Adrenal gland (tissue), 9 donors: ENCODE measurements at regions not wholly inside any gene's neighbourhood (a gene's known extent, or its start where the extent isn't known, plus 50 kb on each side); places are given as distances from the start of the nearest gene placed in this dataset.
A peak's percentile ranks its signal among the peaks of the same experiment; 100 is the strongest.

ENCODE experiments used
- DNase-seq, 7 donors: peaks; one replicate each; pipeline ENCODE4 v3.0.0-alpha.2; 2019 to 2020
- H3K27ac ChIP-seq, 5 donors: fragments of 200-600 bp; sonication (generic) in 4 of 5; 1 replicate in 3 of 5; 2 replicates in 2 of 5; pipeline versions ENCODE4 v1.5.1 to v1.8.0; 2016 to 2020; ENCODE audit warnings: mild to moderate bottlenecking in 1 of 5
- H3K27me3 ChIP-seq: fragments of 200-600 bp; 2 replicates; pipeline ENCODE4 v1.8.0; 2021
- H3K36me3 ChIP-seq, 2 donors: fragments of 200-600 bp; replicated peaks in 1 of 2; 1 replicate in 1 of 2; 2 replicates in 1 of 2; pipeline versions ENCODE4 v1.5.1 to v1.8.0; 2018 to 2022
- H3K4me1 ChIP-seq, 2 donors: fragments of 200-600 bp; replicated peaks in 1 of 2; 1 replicate in 1 of 2; 2 replicates in 1 of 2; pipeline versions ENCODE4 v1.5.1 to v1.8.0; 2018 to 2021
- H3K4me3 ChIP-seq, 4 donors: fragments of 200-600 bp; sonication (generic) in 3 of 4; one replicate each; pipeline ENCODE4 v1.5.1; 2016 to 2018
- H3K9me3 ChIP-seq, 3 donors: fragments of 200-600 bp; sonication (generic) in 1 of 3; replicated peaks in 1 of 3; 1 replicate in 2 of 3; 2 replicates in 1 of 3; pipeline versions ENCODE4 v1.5.1 to v1.8.0; 2016 to 2021
- POLR2A ChIP-seq, 2 donors: fragments of 450-650 bp; IDR thresholded peaks; one replicate each; pipeline ENCODE4 v1.6.1; 2017; ENCODE audit warnings: antibody characterized with exemption in 2 of 2, mild to moderate bottlenecking in 2 of 2, moderate library complexity in 1 of 2
- WGBS, 4 donors: extraction: QIAGEN DNeasy Blood & Tissue Kit in 2 of 4; methylation state at CpG; one replicate each; pipeline versions ENCODE4 v1.1.5 to v1.1.7; 2013 to 2017; 5-methylcytosine and 5-hydroxymethylcytosine counted together
- intact Hi-C, 2 donors: fragments of 100-400 bp; cut with DNase I; formaldehyde crosslinking; loops; one replicate each; pipeline versions ENCODE4 v1.14.1 to v1.15.0; 2022 to 2023
- TF ChIP-seq, protein P1 (sequence below), 6 experiments: fragments of 450-650 bp in 4 of 6; fragments of 200-600 bp in 2 of 6; sonication (generic) in 1 of 6; IDR thresholded peaks; 1 replicate in 5 of 6; 2 replicates in 1 of 6; pipeline versions ENCODE4 v1.5.1 to v1.8.0; 2016 to 2021; ENCODE audit warnings: antibody characterized with exemption in 6 of 6, mild to moderate bottlenecking in 2 of 6, moderate library complexity in 1 of 6
- donor health status: healthy with polysubstance abuse.
- donor health status: Bipolar disorder and iron deficiency.
- donor health status: DM: yes; HTN: yes; CAD: no.
- donor health status: DM: no; HTN: no; CAD: no.
- donor health status: DM: no; HTN: no; CAD: no.

DNA sequence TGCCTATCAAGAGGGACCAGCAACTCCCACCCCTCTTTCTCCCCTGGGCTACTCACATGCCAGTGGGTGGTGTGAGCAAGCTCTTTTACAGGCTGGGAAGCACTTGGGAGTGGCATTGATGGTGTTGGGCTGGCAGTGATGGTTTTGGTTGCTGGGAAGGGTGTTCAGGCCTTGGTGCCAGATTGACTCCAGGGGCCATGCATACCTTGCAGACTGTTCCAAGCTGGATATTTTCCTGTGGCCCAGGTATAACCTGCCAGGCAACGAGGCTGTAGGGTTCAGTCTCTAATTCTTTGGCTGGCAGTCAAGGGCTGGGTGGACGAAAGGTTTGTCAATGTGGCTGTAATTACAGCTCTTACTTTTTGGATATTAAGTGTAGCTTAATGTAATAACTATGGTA, 177.3 kb downstream of the MACROH2A1 start:
- WGBS, 4 donors, result 90 to 100% (median 95%) methylated on average over 2 of the region's 2 CpGs; no CpG with 5 or more reads in 1 of the 4 donors
- DNase-seq, result peak in 3 of 7 donors; percentile 8 to 35 (median 15)

GRCh38 chr5:135221187-135221473, 177.9 kb downstream of the MACROH2A1 start:
- H3K27ac ChIP-seq, result no peak overlapping the region
- WGBS, 4 donors, result 77 to 93% (median 83%) methylated on average over 3 of the region's 3 CpGs
- peak in 1 of 7 donors; percentile 11 for DNase-seq
- no peak overlapping the region for H3K4me3 ChIP-seq
- H3K27me3 ChIP-seq, result no peaks in the 10 kb centered on the region
- no peaks in the 10 kb centered on the region for H3K36me3 ChIP-seq
- no peaks in the 10 kb centered on the region for H3K4me1 ChIP-seq
- intact Hi-C loops, result no loop called here
- H3K9me3 ChIP-seq, result no peaks in the 10 kb centered on the region
- TF ChIP-seq, protein P1, sequence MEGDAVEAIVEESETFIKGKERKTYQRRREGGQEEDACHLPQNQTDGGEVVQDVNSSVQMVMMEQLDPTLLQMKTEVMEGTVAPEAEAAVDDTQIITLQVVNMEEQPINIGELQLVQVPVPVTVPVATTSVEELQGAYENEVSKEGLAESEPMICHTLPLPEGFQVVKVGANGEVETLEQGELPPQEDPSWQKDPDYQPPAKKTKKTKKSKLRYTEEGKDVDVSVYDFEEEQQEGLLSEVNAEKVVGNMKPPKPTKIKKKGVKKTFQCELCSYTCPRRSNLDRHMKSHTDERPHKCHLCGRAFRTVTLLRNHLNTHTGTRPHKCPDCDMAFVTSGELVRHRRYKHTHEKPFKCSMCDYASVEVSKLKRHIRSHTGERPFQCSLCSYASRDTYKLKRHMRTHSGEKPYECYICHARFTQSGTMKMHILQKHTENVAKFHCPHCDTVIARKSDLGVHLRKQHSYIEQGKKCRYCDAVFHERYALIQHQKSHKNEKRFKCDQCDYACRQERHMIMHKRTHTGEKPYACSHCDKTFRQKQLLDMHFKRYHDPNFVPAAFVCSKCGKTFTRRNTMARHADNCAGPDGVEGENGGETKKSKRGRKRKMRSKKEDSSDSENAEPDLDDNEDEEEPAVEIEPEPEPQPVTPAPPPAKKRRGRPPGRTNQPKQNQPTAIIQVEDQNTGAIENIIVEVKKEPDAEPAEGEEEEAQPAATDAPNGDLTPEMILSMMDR (IDR thresholded peaks at IDR 0.05), result no peak
- no peak for TF ChIP-seq POLR2A (IDR thresholded peaks at IDR 0.05)

More for the DNA sequence above, 177.3 kb downstream of the MACROH2A1 start:
- Histone ChIP-seq H3K9me3 (no peaks in the 10 kb centered on the region), H3K36me3 (no peaks in the 10 kb centered on the region), H3K27me3 (no peaks in the 10 kb centered on the region), H3K4me1 (no peaks in the 10 kb centered on the region), H3K27ac (no peak overlapping the region), H3K4me3 (no peak overlapping the region)
- TF ChIP-seq POLR2A (IDR thresholded peaks at IDR 0.05), result no peak
- TF ChIP-seq, protein P1 (IDR thresholded peaks at IDR 0.05), result no peak
- intact Hi-C loops, result no loop called here

DNA sequence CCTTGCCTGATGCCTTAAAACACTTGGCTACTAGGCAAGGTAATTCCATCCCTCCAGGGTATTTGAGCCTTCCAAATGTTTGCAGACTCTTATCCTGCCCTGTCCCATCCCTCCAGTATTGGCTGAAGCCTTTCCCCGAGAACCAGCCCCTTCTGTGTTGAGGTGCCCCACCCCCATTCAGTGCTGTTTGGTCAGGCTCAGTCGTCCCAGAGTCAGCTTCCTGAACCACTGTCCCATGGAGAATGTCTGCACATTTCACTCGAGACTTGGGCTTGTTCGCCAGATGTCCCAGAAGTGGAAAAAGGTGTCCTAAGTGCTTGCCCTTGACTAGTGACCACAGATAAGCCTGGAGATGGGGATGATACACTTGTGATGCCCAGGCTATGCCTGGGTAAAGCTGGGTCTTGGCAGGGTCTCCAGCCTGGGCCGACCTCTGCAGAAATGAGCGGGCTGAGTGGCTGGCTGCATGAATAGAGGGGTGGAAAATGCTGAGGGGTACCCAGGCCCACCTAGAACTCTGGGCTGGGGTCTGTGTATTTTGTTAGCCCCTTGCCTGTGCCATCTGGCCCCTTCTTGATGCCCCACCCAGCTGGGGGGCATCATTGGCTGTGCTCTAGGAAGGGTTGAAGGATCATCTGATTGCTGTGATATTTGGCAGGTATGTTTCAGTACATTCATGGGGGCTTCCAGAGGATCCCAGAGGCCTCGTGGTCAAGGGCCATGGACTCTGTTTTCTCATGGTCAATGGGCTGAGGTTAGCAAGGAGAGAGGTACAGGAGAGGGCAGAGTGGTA, 178.4 kb downstream of the MACROH2A1 start:
- peak in 3 of 7 donors; percentile 9 to 25 (median 11) for DNase-seq
- Histone ChIP-seq H3K4me3 (no peak overlapping the region), H3K4me1 (no peaks in the 10 kb centered on the region), H3K27me3 (no peaks in the 10 kb centered on the region), H3K27ac (no peak overlapping the region), H3K36me3 (no peaks in the 10 kb centered on the region), H3K9me3 (no peaks in the 10 kb centered on the region)
- TF ChIP-seq, protein P1 (IDR thresholded peaks at IDR 0.05), result no peak
- no peak for TF ChIP-seq POLR2A (IDR thresholded peaks at IDR 0.05)
- 89 to 94% (median 92%) methylated on average over 4 to 7 of the region's 7 CpGs for WGBS, 4 donors
- intact Hi-C loops, result no loop called here

DNA sequence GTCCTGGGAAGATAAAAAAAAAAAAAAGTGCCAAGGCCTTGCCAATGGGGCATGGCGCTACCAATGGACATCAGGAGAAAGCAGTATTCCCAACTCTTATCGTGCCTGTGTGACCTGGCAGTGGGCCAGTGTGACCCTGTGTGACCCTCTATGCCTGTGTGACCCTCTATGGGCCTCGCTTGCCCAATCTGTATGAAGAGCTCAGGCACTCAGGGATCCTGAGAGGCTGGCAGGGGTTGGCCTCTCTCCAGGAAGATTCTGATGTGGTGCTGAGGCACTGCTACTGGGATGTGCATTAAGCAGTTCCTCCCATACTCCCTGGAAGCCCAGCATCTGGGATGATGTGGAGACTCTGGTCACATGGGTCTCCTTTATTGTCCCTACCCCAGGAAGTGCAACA, 179.2 kb downstream of the MACROH2A1 start:
- no peaks in the 10 kb centered on the region for H3K27me3 ChIP-seq
- no peak overlapping the region for H3K4me3 ChIP-seq
- H3K27ac ChIP-seq, result no peak overlapping the region
- H3K9me3 ChIP-seq, result no peaks in the 10 kb centered on the region
- TF ChIP-seq, protein P1 (IDR thresholded peaks at IDR 0.05), result no peak
- TF ChIP-seq POLR2A (IDR thresholded peaks at IDR 0.05), result no peak
- intact Hi-C loops, result loop anchor here in 1 of 2 donors (10.0 kb wide), 1 partner anchor 115 kb away; no protein-coding TSS in a partner anchor
- no peaks in the 10 kb centered on the region for H3K4me1 ChIP-seq
- no peaks in the 10 kb centered on the region for H3K36me3 ChIP-seq
- peak in 4 of 7 donors; percentile 9 to 51 (median 18) for DNase-seq
- WGBS, 4 donors, result 79 to 90% (median 83%) methylated on average over 2 to 3 of the region's 3 CpGs
